GM12878 (cell line): ENCODE measurements at regions not wholly inside any gene's neighbourhood (a gene's known extent, or its start where the extent isn't known, plus 50 kb on each side); places are given as distances from the start of the nearest gene placed in this dataset.

Source experiments
- ATAC-seq: fragments of 200-7000 bp; cut with Tn5 transposase; 3 replicates; pipeline ENCODE4 v1.9.1; 2020; ENCODE audit warnings: mild to moderate bottlenecking, moderate library complexity
- BruUV-seq: library from RNA; stranded (reverse); fragments of 400-500 nt; replicated peaks from 2 replicates; lab custom pipeline; 2021; lab: Mats Ljungman, UMichigan
- CTCF ChIA-PET: fragments of 300-600 bp; sonication (Branson Sonifier 250); formaldehyde crosslinking; extraction: SDS; loops from one replicate; lab custom pipeline; 2021; ENCODE audit warnings: inconsistent platforms; lab: Yijun Ruan, JAX
- POLR2A ChIA-PET: fragments of 350-600 bp; formaldehyde crosslinking; extraction: SDS; loops from one replicate; lab custom pipeline; 2021; ENCODE audit warnings: inconsistent platforms; lab: Charles Lee
- RAD21 ChIA-PET: fragments of 300-600 bp; sonication (Branson Sonifier 250); formaldehyde crosslinking; loops from one replicate; lab custom pipeline; 2023; ENCODE audit warnings: antibody characterized with exemption; ENCODE audit not compliant: unreplicated experiment; lab: Charles Lee
- SMC1A ChIA-PET: fragments of 300-600 bp; sonication (Branson Sonifier 250); formaldehyde crosslinking; loops from one replicate; lab custom pipeline; 2023; ENCODE audit not compliant: unreplicated experiment, uncharacterized antibody; lab: Charles Lee
- DNase-seq: peaks from one replicate; pipeline ENCODE4 v3.0.0-alpha.2; 2011; ENCODE audit warnings: low read depth, low spot score
- FAIRE-seq: peaks from 3 replicates; lab custom pipeline; 2011; peaks lifted over from hg19 to GRCh38; lab: Jason Lieb, UNC
- H2AFZ ChIP-seq: 2 replicates; pipeline ENCODE4 v1.6.0; 2011; ENCODE audit warnings: low read depth, low read length, control low read depth; ENCODE audit not compliant: control insufficient read depth
- H3K27ac ChIP-seq: 2 replicates; pipeline ENCODE4 v1.5.1; 2011; ENCODE audit warnings: control low read depth; ENCODE audit not compliant: control insufficient read depth, insufficient read depth
- H3K27me3 ChIP-seq, 2 experiments: replicated peaks in 1 of 2; 2 replicates each; pipeline versions ENCODE4 v1.6.0 to v1.6.1; 2011; ENCODE audit warnings: low read length in 1 of 2; ENCODE audit not compliant: control insufficient read depth in 2 of 2, insufficient read depth in 2 of 2
- H3K36me3 ChIP-seq, 2 experiments: 2 replicates each; pipeline ENCODE4 v1.5.1; 2011; ENCODE audit warnings: low read length in 1 of 2; ENCODE audit not compliant: control insufficient read depth in 2 of 2, insufficient read depth in 2 of 2
- H3K4me1 ChIP-seq: 2 replicates; pipeline ENCODE4 v1.6.1; 2011; ENCODE audit warnings: mild to moderate bottlenecking, low read length, moderate library complexity, mixed read lengths; ENCODE audit not compliant: control insufficient read depth, insufficient read depth
- H3K4me2 ChIP-seq: 2 replicates; pipeline ENCODE4 v1.6.0; 2011; ENCODE audit warnings: control low read depth; ENCODE audit not compliant: control insufficient read depth, insufficient read depth
- H3K4me3 ChIP-seq: fragments of 200-600 bp; sonication (generic); 2 replicates; pipeline ENCODE4 v1.5.1; 2016
- H3K79me2 ChIP-seq: 2 replicates; pipeline ENCODE4 v1.6.0; 2011; ENCODE audit warnings: low read length; ENCODE audit not compliant: control insufficient read depth, insufficient read depth
- H3K9ac ChIP-seq: 2 replicates; pipeline ENCODE4 v1.8.0; 2011; ENCODE audit warnings: low read length, control low read depth, mixed read lengths; ENCODE audit not compliant: control insufficient read depth, insufficient read depth
- H3K9me3 ChIP-seq: replicated peaks from 3 replicates; pipeline ENCODE4 v1.5.1; 2011; ENCODE audit warnings: mild to moderate bottlenecking, low read length; ENCODE audit not compliant: control insufficient read depth, insufficient read depth
- H4K20me1 ChIP-seq: 2 replicates; pipeline ENCODE4 v1.6.0; 2011; ENCODE audit not compliant: control insufficient read depth, insufficient read depth
- ASH2L ChIP-seq: fragments of 300-600, 200-600 bp; sonication (generic); IDR thresholded peaks from 2 replicates; pipeline ENCODE4 v1.6.1; 2017; ENCODE audit warnings: low read depth, mild to moderate bottlenecking, borderline replicate concordance
- CBX5 ChIP-seq: sonication (generic); IDR thresholded peaks from 2 replicates; pipeline ENCODE4 v1.6.1; 2016; ENCODE audit warnings: low read depth, moderate library complexity, mild to moderate bottlenecking, inconsistent platforms
- CTCF ChIP-seq, 3 experiments: IDR thresholded peaks in 2 of 3; conservative IDR thresholded peaks in 1 of 3; 2 replicates each; pipeline ENCODE4 v1.5.1; 2011; ENCODE audit warnings: low read depth in 3 of 3, low read length in 3 of 3, mild to moderate bottlenecking in 3 of 3, control low read depth in 2 of 3, moderate library complexity in 2 of 3, inconsistent platforms in 1 of 3, mixed read lengths in 1 of 3; ENCODE audit not compliant: control insufficient read depth in 2 of 3, insufficient read depth in 1 of 3; ENCODE audit errors: extremely low read depth in 1 of 3
- DPF2 ChIP-seq: fragments of 450-650 bp; IDR thresholded peaks from 2 replicates; pipeline ENCODE4 v1.6.1; 2017; ENCODE audit warnings: mild to moderate bottlenecking
- FOXM1 ChIP-seq: IDR thresholded peaks from 2 replicates; pipeline ENCODE4 v1.6.1; 2012; ENCODE audit warnings: low read depth, mild to moderate bottlenecking, inconsistent platforms, low read length, moderate library complexity
- MLLT1 ChIP-seq: fragments of 450-650 bp; IDR thresholded peaks from 2 replicates; pipeline ENCODE4 v1.6.1; 2016; ENCODE audit warnings: mild to moderate bottlenecking
- PML ChIP-seq: IDR thresholded peaks from 2 replicates; pipeline ENCODE4 v1.6.1; 2012; ENCODE audit warnings: low read length, inconsistent platforms
- POU2F2 ChIP-seq: IDR thresholded peaks from 3 replicates; pipeline ENCODE4 v1.6.1; 2011; ENCODE audit warnings: low read depth, mild to moderate bottlenecking, low read length, borderline replicate concordance
- RAD21 ChIP-seq: IDR thresholded peaks from 2 replicates; pipeline ENCODE4 v1.6.1; 2011; ENCODE audit warnings: mild to moderate bottlenecking, low read depth, low read length, moderate library complexity; ENCODE audit not compliant: insufficient read depth
- WGBS: methylation state at CpG from one replicate; pipeline ENCODE4 v1.1.6; 2016; ENCODE audit warnings: low lambda C conversion rate; ENCODE audit not compliant: insufficient replicate concordance, insufficient coverage; ENCODE audit errors: missing lambda C conversion rate; 5-methylcytosine and 5-hydroxymethylcytosine counted together
- in situ Hi-C: fragments of 300-500 bp; cut with MboI; formaldehyde crosslinking; loops from 9 replicates; pipeline ENCODE4 v1.14.3; 2018; ENCODE audit warnings: mixed read lengths
- intact Hi-C: fragments of 100-400 bp; cut with micrococcal nuclease; formaldehyde crosslinking; loops from one replicate; pipeline ENCODE4 v1.14.2; 2022; ENCODE audit not compliant: unreplicated experiment
- TF ChIP-seq, protein P1 (sequence below): fragments of 450-650 bp; IDR thresholded peaks from 2 replicates; pipeline ENCODE4 v1.6.1; 2017; ENCODE audit warnings: mild to moderate bottlenecking
- TF ChIP-seq, protein P2 (sequence below): IDR thresholded peaks from 2 replicates; pipeline ENCODE4 v1.6.1; 2011; ENCODE audit warnings: mild to moderate bottlenecking, low read depth, low read length, moderate library complexity; ENCODE audit not compliant: insufficient replicate concordance

- TF ChIP-seq DPF2 (no peak), FOXM1 (no peak)
- TF ChIP-seq, all 136 proteins: peak for 0
These were observed 124.3 kb upstream of the ATP2B2 start (continued) for GRCh38 chr3:10629671-10630040.

- ChIA-PET POLR2A (no interaction called here), SMC1A (interaction anchor here (1.4 kb wide), 1 partner anchor 12 kb away, joined by 3 read pairs; no protein-coding TSS in a partner anchor), RAD21 (no interaction called here), CTCF (no interaction called here)
- ATAC-seq (no peak), DNase-seq (no peak), FAIRE-seq (no peak)
- H3K36me3 ChIP-seq, result no peaks in the 10 kb centered on the region
- BruUV-seq, result no TSS peak
- no peak overlapping the region for H3K27ac ChIP-seq
- no peaks in the 10 kb centered on the region for H4K20me1 ChIP-seq
- in situ Hi-C loops (no loop called here), intact Hi-C loops (no loop called here)
- H3K4me3 ChIP-seq, result no peak overlapping the region
- 33% methylated on average over 1 of the region's 1 CpG for WGBS
- H3K4me1 ChIP-seq, result no peaks in the 10 kb centered on the region
- no peak overlapping the region for H3K4me2 ChIP-seq
- TF ChIP-seq MLLT1, result no peak
- TF ChIP-seq, protein P1, sequence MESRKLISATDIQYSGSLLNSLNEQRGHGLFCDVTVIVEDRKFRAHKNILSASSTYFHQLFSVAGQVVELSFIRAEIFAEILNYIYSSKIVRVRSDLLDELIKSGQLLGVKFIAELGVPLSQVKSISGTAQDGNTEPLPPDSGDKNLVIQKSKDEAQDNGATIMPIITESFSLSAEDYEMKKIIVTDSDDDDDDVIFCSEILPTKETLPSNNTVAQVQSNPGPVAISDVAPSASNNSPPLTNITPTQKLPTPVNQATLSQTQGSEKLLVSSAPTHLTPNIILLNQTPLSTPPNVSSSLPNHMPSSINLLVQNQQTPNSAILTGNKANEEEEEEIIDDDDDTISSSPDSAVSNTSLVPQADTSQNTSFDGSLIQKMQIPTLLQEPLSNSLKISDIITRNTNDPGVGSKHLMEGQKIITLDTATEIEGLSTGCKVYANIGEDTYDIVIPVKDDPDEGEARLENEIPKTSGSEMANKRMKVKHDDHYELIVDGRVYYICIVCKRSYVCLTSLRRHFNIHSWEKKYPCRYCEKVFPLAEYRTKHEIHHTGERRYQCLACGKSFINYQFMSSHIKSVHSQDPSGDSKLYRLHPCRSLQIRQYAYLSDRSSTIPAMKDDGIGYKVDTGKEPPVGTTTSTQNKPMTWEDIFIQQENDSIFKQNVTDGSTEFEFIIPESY, result no peak
- TF ChIP-seq, protein P2, sequence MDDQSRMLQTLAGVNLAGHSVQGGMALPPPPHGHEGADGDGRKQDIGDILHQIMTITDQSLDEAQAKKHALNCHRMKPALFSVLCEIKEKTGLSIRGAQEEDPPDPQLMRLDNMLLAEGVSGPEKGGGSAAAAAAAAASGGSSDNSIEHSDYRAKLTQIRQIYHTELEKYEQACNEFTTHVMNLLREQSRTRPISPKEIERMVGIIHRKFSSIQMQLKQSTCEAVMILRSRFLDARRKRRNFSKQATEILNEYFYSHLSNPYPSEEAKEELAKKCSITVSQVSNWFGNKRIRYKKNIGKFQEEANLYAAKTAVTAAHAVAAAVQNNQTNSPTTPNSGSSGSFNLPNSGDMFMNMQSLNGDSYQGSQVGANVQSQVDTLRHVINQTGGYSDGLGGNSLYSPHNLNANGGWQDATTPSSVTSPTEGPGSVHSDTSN, result no peak
- TF ChIP-seq CTCF (IDR thresholded peaks at IDR 0.05 in 2 of 3, conservative IDR thresholded peaks at IDR 0.05 in 1 of 3; ENCODE audit: control insufficient read depth in 2 of 3, extremely low read depth in 1 of 3, insufficient read depth in 1 of 3, low read depth in 3 of 3, low read length in 3 of 3), result no peak
- TF ChIP-seq POU2F2, result no peak
- no peak for TF ChIP-seq ASH2L
- TF ChIP-seq PML, result no peak
- no peak for TF ChIP-seq RAD21
- no peak for TF ChIP-seq CBX5
- H2AFZ ChIP-seq, result no peak overlapping the region
- H3K9me3 ChIP-seq, result no peaks in the 10 kb centered on the region
- no peaks in the 10 kb centered on the region for H3K79me2 ChIP-seq
- no peak overlapping the region for H3K9ac ChIP-seq
- no peaks in the 10 kb centered on the region; a peak in 1 of 4 replicates for H3K27me3 ChIP-seq
These were observed 125.8 kb upstream of the ATP2B2 start for GRCh38 chr3:10631224-10631623.
